H9 (cell line): ENCODE measurements at regions not wholly inside any gene's neighbourhood (a gene's known extent, or its start where the extent isn't known, plus 50 kb on each side); places are given as distances from the start of the nearest gene placed in this dataset.

Experiments used
- DNase-seq: peaks from one replicate; pipeline ENCODE4 v3.0.0-alpha.2; 2017
- H2AFZ ChIP-seq: one replicate; pipeline ENCODE4 v1.6.1; 2013; ENCODE audit warnings: mild to moderate bottlenecking, low read length, control low read depth, moderate library complexity
- H2AK5ac ChIP-seq: 2 replicates; pipeline ENCODE4 v1.6.1; 2013; ENCODE audit warnings: low read length, control low read depth, mixed read lengths; ENCODE audit not compliant: insufficient read length
- H2BK120ac ChIP-seq: one replicate; pipeline ENCODE4 v1.6.1; 2013; ENCODE audit warnings: low read depth, mild to moderate bottlenecking, low read length, control low read depth, inconsistent platforms; ENCODE audit not compliant: poor library complexity, severe bottlenecking
- H2BK12ac ChIP-seq: 2 replicates; pipeline ENCODE4 v1.6.1; 2013; ENCODE audit warnings: low read length, control low read depth, mixed read lengths, low read depth; ENCODE audit not compliant: insufficient read length
- H2BK15ac ChIP-seq: 2 replicates; pipeline ENCODE4 v1.6.1; 2013; ENCODE audit warnings: low read depth, low read length, control low read depth
- H2BK20ac ChIP-seq: one replicate; pipeline ENCODE4 v1.6.1; 2013; ENCODE audit warnings: low read depth, mild to moderate bottlenecking, low read length, control low read depth, inconsistent platforms; ENCODE audit not compliant: poor library complexity, severe bottlenecking
- H2BK5ac ChIP-seq: 2 replicates; pipeline ENCODE4 v1.6.1; 2013; ENCODE audit warnings: low read length, control low read depth, mixed read lengths; ENCODE audit not compliant: insufficient read length
- H3K14ac ChIP-seq: 2 replicates; pipeline ENCODE4 v1.6.1; 2013; ENCODE audit warnings: low read length, control low read depth; ENCODE audit not compliant: insufficient read depth
- H3K18ac ChIP-seq: 2 replicates; pipeline ENCODE4 v1.6.1; 2013; ENCODE audit warnings: low read depth, mild to moderate bottlenecking, mixed read lengths, low read length, control low read depth; ENCODE audit not compliant: insufficient read length
- H3K23ac ChIP-seq: 2 replicates; pipeline ENCODE4 v1.6.1; 2013; ENCODE audit warnings: low read length, control low read depth, mixed read lengths, low read depth; ENCODE audit not compliant: insufficient read length
- H3K23me2 ChIP-seq: 2 replicates; pipeline ENCODE4 v1.6.1; 2013; ENCODE audit warnings: low read depth, mild to moderate bottlenecking, mixed read lengths, low read length, control low read depth; ENCODE audit not compliant: insufficient read length, poor library complexity, severe bottlenecking
- H3K27ac ChIP-seq: 2 replicates; pipeline ENCODE4 v1.5.1; 2013; ENCODE audit warnings: low read length, control low read depth, mixed read lengths, low read depth; ENCODE audit not compliant: insufficient read length
- H3K27me3 ChIP-seq: 2 replicates; pipeline ENCODE4 v1.6.1; 2013; ENCODE audit warnings: low read length, control low read depth, inconsistent platforms; ENCODE audit not compliant: insufficient read depth
- H3K4ac ChIP-seq: 2 replicates; pipeline ENCODE4 v1.6.1; 2013; ENCODE audit warnings: low read depth, mild to moderate bottlenecking, control low read depth, inconsistent platforms, low read length, moderate library complexity
- H3K4me1 ChIP-seq: 2 replicates; pipeline ENCODE4 v1.6.1; 2013; ENCODE audit warnings: low read length, control low read depth, inconsistent platforms; ENCODE audit not compliant: insufficient read depth
- H3K4me2 ChIP-seq: 2 replicates; pipeline ENCODE4 v1.6.1; 2013; ENCODE audit warnings: low read length, control low read depth, mixed read lengths; ENCODE audit not compliant: insufficient read length, insufficient read depth
- H3K56ac ChIP-seq: 2 replicates; pipeline ENCODE4 v1.6.1; 2013; ENCODE audit warnings: low read depth, mild to moderate bottlenecking, mixed read lengths, low read length, control low read depth; ENCODE audit not compliant: insufficient read length
- H3K79me1 ChIP-seq: 2 replicates; pipeline ENCODE4 v1.6.1; 2013; ENCODE audit warnings: low read depth, mild to moderate bottlenecking, moderate library complexity, low read length, control low read depth, inconsistent platforms; ENCODE audit not compliant: insufficient read depth, poor library complexity, severe bottlenecking
- H3K79me2 ChIP-seq: 2 replicates; pipeline ENCODE4 v1.6.1; 2013; ENCODE audit warnings: low read length, control low read depth, inconsistent platforms; ENCODE audit not compliant: insufficient read depth
- H3K9ac ChIP-seq: 2 replicates; pipeline ENCODE4 v1.6.1; 2013; ENCODE audit warnings: low read length, control low read depth, mixed read lengths; ENCODE audit not compliant: insufficient read length; ENCODE audit errors: extremely low read depth
- H3K9me3 ChIP-seq: one replicate; pipeline ENCODE4 v1.6.1; 2013; ENCODE audit warnings: low read depth, low read length, inconsistent platforms; ENCODE audit not compliant: control insufficient read depth
- H3T11ph ChIP-seq: one replicate; pipeline ENCODE4 v1.6.1; 2013; ENCODE audit warnings: mild to moderate bottlenecking, low read length, control low read depth, inconsistent platforms
- H4K20me1 ChIP-seq: one replicate; pipeline ENCODE4 v1.6.1; 2013; ENCODE audit not compliant: control insufficient read depth, insufficient read length, insufficient read depth
- H4K5ac ChIP-seq: 2 replicates; pipeline ENCODE4 v1.6.1; 2013; ENCODE audit warnings: low read depth, mild to moderate bottlenecking, mixed read lengths, low read length, control low read depth; ENCODE audit not compliant: insufficient read length
- H4K8ac ChIP-seq: replicated peaks from 2 replicates; pipeline ENCODE4 v1.6.1; 2013; ENCODE audit warnings: low read length, control low read depth, mixed read lengths, low read depth; ENCODE audit not compliant: insufficient read length
- H4K91ac ChIP-seq: 2 replicates; pipeline ENCODE4 v1.6.1; 2013; ENCODE audit warnings: low read depth, mild to moderate bottlenecking, moderate library complexity, mixed read lengths, low read length, control low read depth; ENCODE audit not compliant: insufficient read length
- H3K27ac Mint-ChIP-seq, 3 experiments: 2 replicates in 2 of 3; 3 replicates in 1 of 3; pipeline ENCODE4 v1.8.0; 2020 to 2021; ENCODE audit warnings: mixed read lengths in 3 of 3, mild to moderate bottlenecking in 1 of 3, moderate library complexity in 1 of 3
- H3K27me3 Mint-ChIP-seq: 2 replicates; pipeline ENCODE4 v1.8.0; 2021; ENCODE audit warnings: low read depth, mild to moderate bottlenecking, moderate library complexity, mixed read lengths
- H3K36me3 Mint-ChIP-seq, 3 experiments: 2 replicates in 2 of 3; 3 replicates in 1 of 3; pipeline ENCODE4 v1.8.0; 2020 to 2021; ENCODE audit warnings: low read depth in 3 of 3, mixed read lengths in 3 of 3; ENCODE audit not compliant: insufficient read depth in 1 of 3
- H3K4me1 Mint-ChIP-seq, 2 experiments: 2 replicates each; pipeline ENCODE4 v1.8.0; 2020; ENCODE audit warnings: mixed read lengths in 2 of 2
- H3K4me3 Mint-ChIP-seq, 2 experiments: 2 replicates in 1 of 2; 3 replicates in 1 of 2; pipeline ENCODE4 v1.8.0; 2020 to 2021; ENCODE audit warnings: mild to moderate bottlenecking in 2 of 2, mixed read lengths in 2 of 2, moderate library complexity in 1 of 2
- H3K9me3 Mint-ChIP-seq, 2 experiments: 2 replicates in 1 of 2; 3 replicates in 1 of 2; pipeline ENCODE4 v1.8.0; 2020; ENCODE audit warnings: mild to moderate bottlenecking in 2 of 2, mixed read lengths in 2 of 2, moderate library complexity in 1 of 2
- WGBS: extraction: QIAGEN DNeasy Blood & Tissue Kit; methylation state at CpG from one replicate; pipeline ENCODE4 v1.1.7; 2013; ENCODE audit warnings: missing lambda C conversion rate, low lambda C conversion rate, mixed read lengths; ENCODE audit not compliant: insufficient read length; ENCODE audit errors: extremely low coverage; 5-methylcytosine and 5-hydroxymethylcytosine counted together
- TF ChIP-seq, protein P1 (sequence below): fragments of 200-600 bp; sonication (generic); conservative IDR thresholded peaks from 3 replicates; pipeline ENCODE4 v1.8.0; 2021; ENCODE audit warnings: antibody characterized with exemption, mild to moderate bottlenecking

GRCh38 chr22:34638128-34638527 lies 427.8 kb upstream of the ISX start:
- Histone ChIP-seq H3K14ac (no peak overlapping the region), H3T11ph (no peak overlapping the region), H4K5ac (no peak overlapping the region), H3K56ac (no peak overlapping the region), H3K18ac (no peak overlapping the region), H3K27me3 (no peaks in the 10 kb centered on the region), H3K27ac (no peak overlapping the region), H3K79me1 (no peaks in the 10 kb centered on the region), H3K23ac (no peak overlapping the region), H2BK20ac (no peak overlapping the region), H4K91ac (no peak overlapping the region), H4K8ac (no peak overlapping the region), H3K4me2 (no peak overlapping the region), H3K79me2 (no peaks in the 10 kb centered on the region), H2AFZ (no peak overlapping the region), H2BK12ac (no peak overlapping the region), H3K9me3 (no peaks in the 10 kb centered on the region), H3K4me1 (peaks cover 4% of the 10 kb centered on the region; the same call in 1 of the 2 replicates), H3K4ac (no peak overlapping the region), H2BK5ac (no peak overlapping the region), H3K9ac (no peak overlapping the region), H2BK120ac (no peak overlapping the region), H2BK15ac (no peak overlapping the region), H4K20me1 (no peaks in the 10 kb centered on the region), H2AK5ac (no peak overlapping the region), H3K23me2 (no peaks in the 10 kb centered on the region)
- Mint-ChIP-seq H3K36me3 (no peaks in the 10 kb centered on the region; a peak in 2 of 7 replicates), H3K27me3 (peaks cover 30% of the 10 kb centered on the region), H3K27ac (0 out of 7 replicates have a peak overlapping the region, but pooled peaks of 1 of the 3 experiments have one; percentile 61), H3K4me3 (no peak overlapping the region), H3K9me3 (no peaks in the 10 kb centered on the region; a peak in 1 of 5 replicates), H3K4me1 (peaks cover 30 to 31% of the 10 kb centered on the region in 2 experiments)
- TF ChIP-seq, protein P1, sequence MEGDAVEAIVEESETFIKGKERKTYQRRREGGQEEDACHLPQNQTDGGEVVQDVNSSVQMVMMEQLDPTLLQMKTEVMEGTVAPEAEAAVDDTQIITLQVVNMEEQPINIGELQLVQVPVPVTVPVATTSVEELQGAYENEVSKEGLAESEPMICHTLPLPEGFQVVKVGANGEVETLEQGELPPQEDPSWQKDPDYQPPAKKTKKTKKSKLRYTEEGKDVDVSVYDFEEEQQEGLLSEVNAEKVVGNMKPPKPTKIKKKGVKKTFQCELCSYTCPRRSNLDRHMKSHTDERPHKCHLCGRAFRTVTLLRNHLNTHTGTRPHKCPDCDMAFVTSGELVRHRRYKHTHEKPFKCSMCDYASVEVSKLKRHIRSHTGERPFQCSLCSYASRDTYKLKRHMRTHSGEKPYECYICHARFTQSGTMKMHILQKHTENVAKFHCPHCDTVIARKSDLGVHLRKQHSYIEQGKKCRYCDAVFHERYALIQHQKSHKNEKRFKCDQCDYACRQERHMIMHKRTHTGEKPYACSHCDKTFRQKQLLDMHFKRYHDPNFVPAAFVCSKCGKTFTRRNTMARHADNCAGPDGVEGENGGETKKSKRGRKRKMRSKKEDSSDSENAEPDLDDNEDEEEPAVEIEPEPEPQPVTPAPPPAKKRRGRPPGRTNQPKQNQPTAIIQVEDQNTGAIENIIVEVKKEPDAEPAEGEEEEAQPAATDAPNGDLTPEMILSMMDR, result no peak
- no peak for DNase-seq
- WGBS, result no CpG with 5 or more reads among the region's 2 CpGs
